Neural crest cell (in vitro differentiated cells): ENCODE measurements at regions not wholly inside any gene's neighbourhood (a gene's known extent, or its start where the extent isn't known, plus 50 kb on each side); places are given as distances from the start of the nearest gene placed in this dataset.

Experiments used
- DNase-seq: peaks from one replicate; pipeline ENCODE4 v3.0.0; 2021; ENCODE audit warnings: low read depth, mixed read lengths, low spot score
- H3K27ac Mint-ChIP-seq: one replicate; pipeline ENCODE4 v1.8.0; 2021; ENCODE audit warnings: mild to moderate bottlenecking, mixed read lengths; ENCODE audit not compliant: unreplicated experiment
- H3K27me3 Mint-ChIP-seq: 2 replicates; pipeline ENCODE4 v1.8.0; 2021; ENCODE audit warnings: low read depth, mild to moderate bottlenecking, mixed read lengths
- H3K36me3 Mint-ChIP-seq: 2 replicates; pipeline ENCODE4 v1.8.0; 2021; ENCODE audit warnings: low read depth, mild to moderate bottlenecking, mixed read lengths
- H3K4me1 Mint-ChIP-seq: 2 replicates; pipeline ENCODE4 v1.8.0; 2021; ENCODE audit warnings: mixed read lengths
- H3K4me3 Mint-ChIP-seq: one replicate; pipeline ENCODE4 v1.8.0; 2021; ENCODE audit warnings: mild to moderate bottlenecking, mixed read lengths
- H3K9me3 Mint-ChIP-seq: 2 replicates; pipeline ENCODE4 v1.8.0; 2021; ENCODE audit warnings: mixed read lengths
- CTCF ChIP-seq: fragments of 200-600 bp; sonication (generic); conservative IDR thresholded peaks from 2 replicates; pipeline ENCODE4 v1.5.0; 2021; ENCODE audit warnings: antibody characterized with exemption, mild to moderate bottlenecking

GRCh38 chr2:160647967-160648685, 154.5 kb upstream of the RBMS1 start:
- no peak overlapping the region for H3K27ac Mint-ChIP-seq
- H3K4me1 Mint-ChIP-seq = peaks cover 15% of the 10 kb centered on the region
- H3K4me3 Mint-ChIP-seq = no peak overlapping the region
- no peaks in the 10 kb centered on the region for H3K27me3 Mint-ChIP-seq
- no peak for TF ChIP-seq CTCF
- H3K9me3 Mint-ChIP-seq = no peaks in the 10 kb centered on the region
- H3K36me3 Mint-ChIP-seq = no peaks in the 10 kb centered on the region
- no peak for DNase-seq

- no peaks in the 10 kb centered on the region for H3K27me3 Mint-ChIP-seq
- H3K36me3 Mint-ChIP-seq = no peaks in the 10 kb centered on the region
- no peak for TF ChIP-seq CTCF
- no peak overlapping the region for H3K4me3 Mint-ChIP-seq
- no peak for DNase-seq
- peaks cover 15% of the 10 kb centered on the region for H3K4me1 Mint-ChIP-seq
- no peak overlapping the region for H3K27ac Mint-ChIP-seq
- no peaks in the 10 kb centered on the region for H3K9me3 Mint-ChIP-seq
These were observed 156.1 kb upstream of the RBMS1 start for GRCh38 chr2:160649698-160650097.

- no peaks in the 10 kb centered on the region for H3K27me3 Mint-ChIP-seq
- H3K4me1 Mint-ChIP-seq = peaks cover 15% of the 10 kb centered on the region
- TF ChIP-seq CTCF = no peak
- no peaks in the 10 kb centered on the region for H3K9me3 Mint-ChIP-seq
- no peak for DNase-seq
- H3K27ac Mint-ChIP-seq = no peak overlapping the region
- no peaks in the 10 kb centered on the region for H3K36me3 Mint-ChIP-seq
- no peak overlapping the region for H3K4me3 Mint-ChIP-seq
These were observed 156.8 kb upstream of the RBMS1 start for GRCh38 chr2:160650196-160651118.

GRCh38 chr2:160651416-160652200, 158.0 kb upstream of the RBMS1 start:
- H3K27ac Mint-ChIP-seq = no peak overlapping the region
- no peaks in the 10 kb centered on the region for H3K9me3 Mint-ChIP-seq
- no peaks in the 10 kb centered on the region for H3K36me3 Mint-ChIP-seq
- peaks cover 14% of the 10 kb centered on the region for H3K4me1 Mint-ChIP-seq
- TF ChIP-seq CTCF = no peak
- no peaks in the 10 kb centered on the region for H3K27me3 Mint-ChIP-seq
- no peak overlapping the region for H3K4me3 Mint-ChIP-seq
- DNase-seq = no peak

- H3K36me3 Mint-ChIP-seq = no peaks in the 10 kb centered on the region
- no peak for DNase-seq
- no peaks in the 10 kb centered on the region for H3K9me3 Mint-ChIP-seq
- peaks cover 16% of the 10 kb centered on the region for H3K4me1 Mint-ChIP-seq
- no peaks in the 10 kb centered on the region for H3K27me3 Mint-ChIP-seq
- TF ChIP-seq CTCF = no peak
- H3K27ac Mint-ChIP-seq = no peak overlapping the region
- no peak overlapping the region for H3K4me3 Mint-ChIP-seq
These were observed 158.6 kb upstream of the RBMS1 start for GRCh38 chr2:160652236-160652635.
